Astrocyte (in vitro differentiated cells and primary cell): ENCODE measurements at regions not wholly inside any gene's neighbourhood (a gene's known extent, or its start where the extent isn't known, plus 50 kb on each side); places are given as distances from the start of the nearest gene placed in this dataset.

ENCODE experiments used
- DNase-seq: peaks from one replicate; pipeline ENCODE4 v3.0.0-alpha.2; 2010; ENCODE audit warnings: low read depth
- FAIRE-seq: peaks from 2 replicates; lab custom pipeline; 2011; peaks lifted over from hg19 to GRCh38; lab: Jason Lieb, UNC
- H2AFZ ChIP-seq: 2 replicates; pipeline ENCODE4 v1.6.0; 2012; ENCODE audit warnings: low read depth, low read length, inconsistent platforms
- H3K27ac ChIP-seq: 2 replicates; pipeline ENCODE4 v1.5.1; 2011; ENCODE audit warnings: low read depth, low read length, inconsistent platforms
- H3K27me3 ChIP-seq: 2 replicates; pipeline ENCODE4 v1.6.0; 2011; ENCODE audit warnings: low read length, inconsistent platforms; ENCODE audit not compliant: insufficient read depth
- H3K36me3 ChIP-seq: 2 replicates; pipeline ENCODE4 v1.5.1; 2011; ENCODE audit warnings: low read length, inconsistent platforms; ENCODE audit not compliant: insufficient read depth
- H3K4me1 ChIP-seq: 2 replicates; pipeline ENCODE4 v1.5.1; 2011; ENCODE audit warnings: low read length, inconsistent platforms; ENCODE audit not compliant: insufficient read depth
- H3K4me2 ChIP-seq: 2 replicates; pipeline ENCODE4 v1.6.0; 2012; ENCODE audit warnings: low read length, inconsistent platforms
- H3K4me3 ChIP-seq: 2 replicates; pipeline ENCODE4 v1.5.1; 2011; ENCODE audit warnings: low read depth, mild to moderate bottlenecking, low read length, inconsistent platforms; ENCODE audit not compliant: insufficient read depth
- H3K79me2 ChIP-seq: 2 replicates; pipeline ENCODE4 v1.6.0; 2012; ENCODE audit warnings: mild to moderate bottlenecking, low read length, inconsistent platforms; ENCODE audit not compliant: insufficient read depth
- H3K9ac ChIP-seq: 2 replicates; pipeline ENCODE4 v1.6.0; 2012; ENCODE audit warnings: mild to moderate bottlenecking, low read length, inconsistent platforms
- H3K9me3 ChIP-seq: 2 replicates; pipeline ENCODE4 v1.5.1; 2012; ENCODE audit warnings: low read depth, mild to moderate bottlenecking, low read length, inconsistent platforms; ENCODE audit not compliant: insufficient read depth
- H4K20me1 ChIP-seq: 2 replicates; pipeline ENCODE4 v1.6.0; 2012; ENCODE audit warnings: low read length, inconsistent platforms; ENCODE audit not compliant: insufficient read depth
- H3K27ac Mint-ChIP-seq: one replicate; pipeline ENCODE4 v1.8.0; 2021; ENCODE audit warnings: mild to moderate bottlenecking, mixed read lengths; ENCODE audit not compliant: unreplicated experiment
- H3K27me3 Mint-ChIP-seq: one replicate; pipeline ENCODE4 v1.8.0; 2021; ENCODE audit warnings: low read depth, mixed read lengths; ENCODE audit not compliant: unreplicated experiment
- H3K36me3 Mint-ChIP-seq: one replicate; pipeline ENCODE4 v1.8.0; 2021; ENCODE audit warnings: low read depth, mixed read lengths; ENCODE audit not compliant: unreplicated experiment
- H3K4me1 Mint-ChIP-seq: one replicate; pipeline ENCODE4 v1.8.0; 2021; ENCODE audit warnings: low read depth, mixed read lengths; ENCODE audit not compliant: unreplicated experiment
- H3K4me3 Mint-ChIP-seq: one replicate; pipeline ENCODE4 v1.8.0; 2021; ENCODE audit warnings: mild to moderate bottlenecking, moderate library complexity, mixed read lengths; ENCODE audit not compliant: unreplicated experiment
- H3K9me3 Mint-ChIP-seq: one replicate; pipeline ENCODE4 v1.8.0; 2021; ENCODE audit warnings: mild to moderate bottlenecking, mixed read lengths; ENCODE audit not compliant: unreplicated experiment
- EZH2 ChIP-seq: IDR thresholded peaks from 2 replicates; pipeline ENCODE4 v1.6.1; 2012; ENCODE audit warnings: mild to moderate bottlenecking, low read length, inconsistent platforms; ENCODE audit not compliant: insufficient read depth
- TF ChIP-seq, protein P1 (sequence below): IDR thresholded peaks from 2 replicates; pipeline ENCODE4 v1.5.1; 2011; ENCODE audit warnings: low read depth, mild to moderate bottlenecking, inconsistent platforms, low read length, moderate library complexity; ENCODE audit not compliant: insufficient read depth

DNA sequence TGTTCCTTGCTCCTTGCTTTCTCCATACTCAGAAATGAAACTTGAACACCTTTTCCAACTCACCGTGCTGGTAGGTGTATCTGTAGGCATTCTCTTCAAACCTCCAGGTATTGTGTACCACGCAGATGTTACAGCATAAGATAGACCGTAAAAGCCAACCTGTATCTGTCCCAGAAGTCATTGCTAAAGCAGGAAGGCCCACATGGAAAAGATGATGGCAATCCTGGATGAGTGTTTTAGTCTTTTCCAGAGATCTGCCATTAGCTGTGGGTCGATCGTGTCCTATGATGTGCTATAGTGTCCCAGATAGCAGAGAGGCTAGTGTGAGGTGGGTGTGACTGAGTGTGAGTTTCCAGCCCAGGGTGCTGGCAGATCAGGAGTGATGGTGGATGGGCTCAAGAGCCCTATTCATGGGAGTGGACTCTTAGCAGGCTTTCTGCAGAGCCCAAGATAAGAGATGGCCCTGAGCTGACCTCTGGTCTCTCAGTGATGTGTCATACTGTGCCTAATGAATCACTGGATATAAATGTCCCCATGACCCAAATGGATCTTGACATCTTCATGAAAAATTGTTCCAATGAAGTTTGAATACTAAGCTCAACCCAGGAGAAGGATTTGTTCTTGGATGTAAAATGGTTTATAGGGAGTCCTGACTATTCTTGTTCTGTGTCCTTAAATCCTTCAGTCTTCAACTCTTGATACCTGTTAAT, 69.1 kb upstream of the WDR1 start:
- Histone ChIP-seq H3K27me3 (no peaks in the 10 kb centered on the region), H2AFZ (no peak overlapping the region), H3K27ac (no peak overlapping the region), H4K20me1 (no peaks in the 10 kb centered on the region), H3K4me1 (no peaks in the 10 kb centered on the region), H3K4me2 (no peak overlapping the region), H3K9ac (no peak overlapping the region), H3K79me2 (no peaks in the 10 kb centered on the region), H3K36me3 (no peaks in the 10 kb centered on the region), H3K4me3 (no peak overlapping the region), H3K9me3 (no peaks in the 10 kb centered on the region)
- Mint-ChIP-seq H3K36me3 (no peaks in the 10 kb centered on the region), H3K27me3 (peaks cover 4% of the 10 kb centered on the region), H3K27ac (no peak overlapping the region), H3K9me3 (peaks cover 5% of the 10 kb centered on the region), H3K4me1 (peaks cover 17% of the 10 kb centered on the region), H3K4me3 (no peak overlapping the region)
- DNase-seq (no peak), FAIRE-seq (peak; percentile 23)
- TF ChIP-seq, protein P1, sequence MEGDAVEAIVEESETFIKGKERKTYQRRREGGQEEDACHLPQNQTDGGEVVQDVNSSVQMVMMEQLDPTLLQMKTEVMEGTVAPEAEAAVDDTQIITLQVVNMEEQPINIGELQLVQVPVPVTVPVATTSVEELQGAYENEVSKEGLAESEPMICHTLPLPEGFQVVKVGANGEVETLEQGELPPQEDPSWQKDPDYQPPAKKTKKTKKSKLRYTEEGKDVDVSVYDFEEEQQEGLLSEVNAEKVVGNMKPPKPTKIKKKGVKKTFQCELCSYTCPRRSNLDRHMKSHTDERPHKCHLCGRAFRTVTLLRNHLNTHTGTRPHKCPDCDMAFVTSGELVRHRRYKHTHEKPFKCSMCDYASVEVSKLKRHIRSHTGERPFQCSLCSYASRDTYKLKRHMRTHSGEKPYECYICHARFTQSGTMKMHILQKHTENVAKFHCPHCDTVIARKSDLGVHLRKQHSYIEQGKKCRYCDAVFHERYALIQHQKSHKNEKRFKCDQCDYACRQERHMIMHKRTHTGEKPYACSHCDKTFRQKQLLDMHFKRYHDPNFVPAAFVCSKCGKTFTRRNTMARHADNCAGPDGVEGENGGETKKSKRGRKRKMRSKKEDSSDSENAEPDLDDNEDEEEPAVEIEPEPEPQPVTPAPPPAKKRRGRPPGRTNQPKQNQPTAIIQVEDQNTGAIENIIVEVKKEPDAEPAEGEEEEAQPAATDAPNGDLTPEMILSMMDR = no peak
- TF ChIP-seq EZH2 = no peak

- no peaks in the 10 kb centered on the region for H3K36me3 ChIP-seq
- H3K9me3 ChIP-seq = no peaks in the 10 kb centered on the region
- DNase-seq (no peak), FAIRE-seq (no peak)
- peaks cover 5% of the 10 kb centered on the region for H3K9me3 Mint-ChIP-seq
- H4K20me1 ChIP-seq = no peaks in the 10 kb centered on the region
- H3K27me3 ChIP-seq = no peaks in the 10 kb centered on the region
- H2AFZ ChIP-seq = no peak overlapping the region
- peaks cover 24% of the 10 kb centered on the region for H3K4me1 Mint-ChIP-seq
- H3K4me1 ChIP-seq = no peaks in the 10 kb centered on the region
- no peak overlapping the region for H3K9ac ChIP-seq
- H3K36me3 Mint-ChIP-seq = no peaks in the 10 kb centered on the region
- H3K79me2 ChIP-seq = no peaks in the 10 kb centered on the region
- no peak overlapping the region for H3K27ac Mint-ChIP-seq
- H3K4me3 ChIP-seq = no peak overlapping the region
- TF ChIP-seq, protein P1 = no peak
- no peak for TF ChIP-seq EZH2
- H3K4me3 Mint-ChIP-seq = no peak overlapping the region
- no peak overlapping the region for H3K27ac ChIP-seq
- peaks cover 2% of the 10 kb centered on the region for H3K27me3 Mint-ChIP-seq
- H3K4me2 ChIP-seq = no peak overlapping the region
These were observed 67.9 kb upstream of the WDR1 start for GRCh38 chr4:10184501-10184938.

GRCh38 chr4:10184041-10184440, 67.4 kb upstream of the WDR1 start:
- H3K79me2 ChIP-seq = no peaks in the 10 kb centered on the region
- H4K20me1 ChIP-seq = no peaks in the 10 kb centered on the region
- no peak overlapping the region for H3K9ac ChIP-seq
- peaks cover 2% of the 10 kb centered on the region for H3K27me3 Mint-ChIP-seq
- no peaks in the 10 kb centered on the region for H3K36me3 Mint-ChIP-seq
- FAIRE-seq (no peak), DNase-seq (no peak)
- H3K4me1 ChIP-seq = no peaks in the 10 kb centered on the region
- H3K4me3 ChIP-seq = no peak overlapping the region
- no peaks in the 10 kb centered on the region for H3K27me3 ChIP-seq
- no peaks in the 10 kb centered on the region for H3K9me3 ChIP-seq
- H3K27ac Mint-ChIP-seq = no peak overlapping the region
- peaks cover 5% of the 10 kb centered on the region for H3K9me3 Mint-ChIP-seq
- no peaks in the 10 kb centered on the region for H3K36me3 ChIP-seq
- peaks cover 24% of the 10 kb centered on the region for H3K4me1 Mint-ChIP-seq
- H2AFZ ChIP-seq = no peak overlapping the region
- TF ChIP-seq, protein P1 = no peak
- TF ChIP-seq EZH2 = no peak
- H3K4me3 Mint-ChIP-seq = no peak overlapping the region
- H3K4me2 ChIP-seq = no peak overlapping the region
- no peak overlapping the region for H3K27ac ChIP-seq
